ENCODE measurements at regions not wholly inside any gene's neighbourhood (a gene's known extent, or its start where the extent isn't known, plus 50 kb on each side); places are given as distances from the start of the nearest gene placed in this dataset.

DNA sequence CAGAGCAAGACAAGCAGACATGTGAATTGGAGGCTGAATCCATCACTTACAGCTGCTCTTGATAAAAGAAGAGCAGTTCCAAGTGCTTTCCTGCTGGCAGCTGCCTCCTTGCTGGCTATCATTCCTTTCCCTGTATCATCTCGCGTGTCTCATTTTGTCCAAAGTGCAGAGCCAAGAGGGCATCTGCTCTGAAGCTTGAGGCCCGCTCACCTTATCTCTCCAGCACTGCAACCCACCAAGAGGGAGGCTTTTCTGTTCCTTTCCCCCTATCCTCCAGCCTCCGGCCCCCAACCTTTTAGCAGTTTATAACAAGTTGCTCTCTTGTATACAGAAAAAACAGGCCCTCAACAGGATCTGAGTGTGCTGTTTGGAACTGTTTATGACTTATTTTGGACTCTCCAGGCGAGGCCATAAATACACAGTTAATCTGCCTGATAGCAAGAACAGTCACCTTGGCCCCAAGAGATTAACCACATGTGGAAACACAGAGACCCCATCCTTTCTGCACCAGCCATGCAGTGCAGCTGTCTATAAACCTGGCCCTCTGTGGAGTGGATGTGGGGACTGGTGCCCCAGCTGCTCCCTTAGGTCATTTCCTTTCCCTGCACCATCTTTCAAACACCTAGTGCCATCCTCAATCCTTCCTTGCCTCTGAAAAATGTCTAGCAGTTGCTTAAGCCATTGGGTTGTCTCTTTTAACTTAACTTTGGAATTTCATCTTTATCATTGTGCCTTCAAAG, 172.5 kb upstream of the FERMT1 start:
- Histone ChIP-seq H3K9me2 (replicated peaks; ENCODE audit: insufficient read depth, low read length) (no peaks in the 10 kb centered on the region), H3K27me3 (ENCODE audit: low read length) (no peaks in the 10 kb centered on the region), H3K27ac (ENCODE audit: low read depth, low read length) (no peak overlapping the region), H3K9ac (ENCODE audit: low read length) (no peak overlapping the region), H3K36me3 (ENCODE audit: low read length) (no peaks in the 10 kb centered on the region), H3K9me3 (ENCODE audit: insufficient read depth, low read length) (no peaks in the 10 kb centered on the region), H3K4me2 (ENCODE audit: low read depth, low read length, poor library complexity, severe bottlenecking) (no peak overlapping the region), H4K20me1 (ENCODE audit: low read depth, low read length) (no peaks in the 10 kb centered on the region), H3K79me2 (ENCODE audit: insufficient read depth, low read length) (no peaks in the 10 kb centered on the region), H2AFZ (ENCODE audit: low read depth, low read length, severe bottlenecking) (no peak overlapping the region), H3K4me3 (ENCODE audit: insufficient read depth, low read length, poor library complexity, severe bottlenecking) (no peak overlapping the region), H3F3A (ENCODE audit: insufficient read depth) (no peaks in the 10 kb centered on the region)
- TF ChIP-seq EZH2phosphoT487 (conservative IDR thresholded peaks at IDR 0.05; ENCODE audit: low read length) = no peak
- TF ChIP-seq, protein P1, sequence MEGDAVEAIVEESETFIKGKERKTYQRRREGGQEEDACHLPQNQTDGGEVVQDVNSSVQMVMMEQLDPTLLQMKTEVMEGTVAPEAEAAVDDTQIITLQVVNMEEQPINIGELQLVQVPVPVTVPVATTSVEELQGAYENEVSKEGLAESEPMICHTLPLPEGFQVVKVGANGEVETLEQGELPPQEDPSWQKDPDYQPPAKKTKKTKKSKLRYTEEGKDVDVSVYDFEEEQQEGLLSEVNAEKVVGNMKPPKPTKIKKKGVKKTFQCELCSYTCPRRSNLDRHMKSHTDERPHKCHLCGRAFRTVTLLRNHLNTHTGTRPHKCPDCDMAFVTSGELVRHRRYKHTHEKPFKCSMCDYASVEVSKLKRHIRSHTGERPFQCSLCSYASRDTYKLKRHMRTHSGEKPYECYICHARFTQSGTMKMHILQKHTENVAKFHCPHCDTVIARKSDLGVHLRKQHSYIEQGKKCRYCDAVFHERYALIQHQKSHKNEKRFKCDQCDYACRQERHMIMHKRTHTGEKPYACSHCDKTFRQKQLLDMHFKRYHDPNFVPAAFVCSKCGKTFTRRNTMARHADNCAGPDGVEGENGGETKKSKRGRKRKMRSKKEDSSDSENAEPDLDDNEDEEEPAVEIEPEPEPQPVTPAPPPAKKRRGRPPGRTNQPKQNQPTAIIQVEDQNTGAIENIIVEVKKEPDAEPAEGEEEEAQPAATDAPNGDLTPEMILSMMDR (IDR thresholded peaks at IDR 0.05; ENCODE audit: insufficient read depth, low read length, poor library complexity, severe bottlenecking) = no peak

DNA sequence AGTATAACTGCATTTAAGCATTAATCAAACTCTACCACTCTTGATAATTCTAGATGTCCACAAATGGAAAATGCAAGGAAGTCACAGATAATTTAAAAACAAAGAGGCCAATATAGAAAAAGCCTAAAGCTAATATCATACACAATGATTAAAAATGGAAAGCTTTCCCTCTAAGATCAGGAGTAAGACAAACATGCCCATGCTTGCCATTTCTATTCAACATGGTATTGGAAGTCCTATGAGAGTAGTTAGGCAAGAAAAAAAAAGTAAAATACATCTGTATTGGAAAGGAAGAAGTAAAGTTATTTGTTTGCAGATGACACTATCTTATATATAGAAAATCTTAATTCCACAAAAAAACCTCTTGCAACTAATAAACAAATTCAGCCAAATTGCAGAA, 164.6 kb upstream of the FERMT1 start:
- no peak overlapping the region for H3K4me3 ChIP-seq (ENCODE audit: insufficient read depth, low read length, poor library complexity, severe bottlenecking)
- no peak overlapping the region for H3K27ac ChIP-seq (ENCODE audit: low read depth, low read length)
- H3K79me2 ChIP-seq (ENCODE audit: insufficient read depth, low read length) = no peaks in the 10 kb centered on the region
- no peaks in the 10 kb centered on the region for H3K36me3 ChIP-seq (ENCODE audit: low read length)
- 0 out of 2 replicates have a peak, but pooled peaks cover 5% of the 10 kb centered on the region for H3K9me3 ChIP-seq (ENCODE audit: insufficient read depth, low read length)
- no peaks in the 10 kb centered on the region for H3K9me2 ChIP-seq (replicated peaks; ENCODE audit: insufficient read depth, low read length)
- H2AFZ ChIP-seq (ENCODE audit: low read depth, low read length, severe bottlenecking) = no peak overlapping the region
- no peaks in the 10 kb centered on the region for H3K27me3 ChIP-seq (ENCODE audit: low read length)
- no peaks in the 10 kb centered on the region for H3F3A ChIP-seq (ENCODE audit: insufficient read depth)
- no peak overlapping the region for H3K9ac ChIP-seq (ENCODE audit: low read length)
- no peak overlapping the region for H3K4me2 ChIP-seq (ENCODE audit: low read depth, low read length, poor library complexity, severe bottlenecking)
- TF ChIP-seq EZH2phosphoT487 (conservative IDR thresholded peaks at IDR 0.05; ENCODE audit: low read length) = no peak
- TF ChIP-seq, protein P1 (IDR thresholded peaks at IDR 0.05; ENCODE audit: insufficient read depth, low read length, poor library complexity, severe bottlenecking) = no peak
- no peaks in the 10 kb centered on the region for H4K20me1 ChIP-seq (ENCODE audit: low read depth, low read length)

DNA sequence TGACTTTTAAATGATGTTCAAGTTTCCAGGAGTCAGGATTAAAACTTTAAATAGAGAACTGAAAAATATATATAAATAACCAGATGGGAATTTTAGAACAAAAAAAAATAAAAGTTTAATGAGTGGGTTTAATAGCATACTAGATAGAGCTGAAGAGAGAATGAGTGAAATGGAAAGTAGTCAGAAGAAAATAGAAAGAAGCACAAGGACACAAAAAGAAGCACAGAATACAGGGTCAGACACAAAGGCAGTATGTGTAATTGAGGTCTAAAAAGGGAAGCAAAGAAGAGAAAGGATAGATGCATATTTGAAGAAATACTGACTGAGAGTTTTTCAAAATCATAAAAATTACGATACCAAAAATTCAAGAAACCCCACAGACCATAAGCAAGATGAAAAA, 159.8 kb upstream of the FERMT1 start:
- Histone ChIP-seq H3K27me3 (ENCODE audit: low read length) (no peaks in the 10 kb centered on the region), H3K9ac (ENCODE audit: low read length) (no peak overlapping the region), H3F3A (ENCODE audit: insufficient read depth) (no peaks in the 10 kb centered on the region), H2AFZ (ENCODE audit: low read depth, low read length, severe bottlenecking) (no peak overlapping the region), H3K4me2 (ENCODE audit: low read depth, low read length, poor library complexity, severe bottlenecking) (no peak overlapping the region), H4K20me1 (ENCODE audit: low read depth, low read length) (no peaks in the 10 kb centered on the region), H3K27ac (ENCODE audit: low read depth, low read length) (no peak overlapping the region), H3K4me3 (ENCODE audit: insufficient read depth, low read length, poor library complexity, severe bottlenecking) (no peak overlapping the region), H3K9me3 (ENCODE audit: insufficient read depth, low read length) (0 out of 2 replicates have a peak, but pooled peaks cover 5% of the 10 kb centered on the region), H3K36me3 (ENCODE audit: low read length) (no peaks in the 10 kb centered on the region), H3K79me2 (ENCODE audit: insufficient read depth, low read length) (no peaks in the 10 kb centered on the region), H3K9me2 (replicated peaks; ENCODE audit: insufficient read depth, low read length) (no peaks in the 10 kb centered on the region)
- TF ChIP-seq, protein P1 (IDR thresholded peaks at IDR 0.05; ENCODE audit: insufficient read depth, low read length, poor library complexity, severe bottlenecking) = no peak
- TF ChIP-seq EZH2phosphoT487 (conservative IDR thresholded peaks at IDR 0.05; ENCODE audit: low read length) = no peak

Data from SU-DHL-6 (cell line).